ENCODE measurements at regions not wholly inside any gene's neighbourhood (a gene's known extent, or its start where the extent isn't known, plus 50 kb on each side); places are given as distances from the start of the nearest gene placed in this dataset.

DNA sequence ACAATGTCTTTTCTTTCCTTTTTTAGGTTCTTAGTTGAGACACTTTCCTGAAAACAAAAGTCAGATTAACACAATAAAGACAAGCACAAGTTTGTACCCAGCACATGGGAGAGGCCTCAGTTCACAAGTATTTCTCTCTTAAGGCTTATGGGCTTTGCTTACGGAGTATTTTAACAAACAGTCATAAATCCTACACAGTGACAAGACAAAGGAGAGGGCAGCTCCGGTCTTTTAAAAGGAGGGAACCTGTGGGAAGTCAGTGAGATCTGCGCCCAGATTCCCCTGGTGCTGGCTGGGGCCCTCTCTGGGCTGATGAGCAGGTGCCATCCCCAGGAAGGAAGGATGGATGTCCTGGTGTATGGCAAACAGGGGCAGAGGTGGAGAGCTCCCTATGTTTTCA is 398.6 kb downstream of the ACTR3B start:
- H3K27ac ChIP-seq: no peak overlapping the region
- H3K36me3 ChIP-seq: no peaks in the 10 kb centered on the region
- peaks cover 0 to 28% (median 0%) of the 10 kb centered on the region in 11 donors for H3K9me3 ChIP-seq
- H3K4me3 ChIP-seq: no peak overlapping the region
- no peaks in the 10 kb centered on the region for H3K4me1 ChIP-seq
- ATAC-seq: no peak
- peaks cover 0 to 5% (median 0%) of the 10 kb centered on the region in 7 donors for H3K27me3 ChIP-seq
- TF ChIP-seq, protein P1, sequence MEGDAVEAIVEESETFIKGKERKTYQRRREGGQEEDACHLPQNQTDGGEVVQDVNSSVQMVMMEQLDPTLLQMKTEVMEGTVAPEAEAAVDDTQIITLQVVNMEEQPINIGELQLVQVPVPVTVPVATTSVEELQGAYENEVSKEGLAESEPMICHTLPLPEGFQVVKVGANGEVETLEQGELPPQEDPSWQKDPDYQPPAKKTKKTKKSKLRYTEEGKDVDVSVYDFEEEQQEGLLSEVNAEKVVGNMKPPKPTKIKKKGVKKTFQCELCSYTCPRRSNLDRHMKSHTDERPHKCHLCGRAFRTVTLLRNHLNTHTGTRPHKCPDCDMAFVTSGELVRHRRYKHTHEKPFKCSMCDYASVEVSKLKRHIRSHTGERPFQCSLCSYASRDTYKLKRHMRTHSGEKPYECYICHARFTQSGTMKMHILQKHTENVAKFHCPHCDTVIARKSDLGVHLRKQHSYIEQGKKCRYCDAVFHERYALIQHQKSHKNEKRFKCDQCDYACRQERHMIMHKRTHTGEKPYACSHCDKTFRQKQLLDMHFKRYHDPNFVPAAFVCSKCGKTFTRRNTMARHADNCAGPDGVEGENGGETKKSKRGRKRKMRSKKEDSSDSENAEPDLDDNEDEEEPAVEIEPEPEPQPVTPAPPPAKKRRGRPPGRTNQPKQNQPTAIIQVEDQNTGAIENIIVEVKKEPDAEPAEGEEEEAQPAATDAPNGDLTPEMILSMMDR (IDR thresholded peaks at IDR 0.05): no peak
- intact Hi-C loops (cut with DNase I): no loop called here
- WGBS, 2 donors: 67 to 69% methylated on average over 3 of the region's 3 CpGs
- no peak for DNase-seq

- ATAC-seq: no peak
- TF ChIP-seq, protein P1 (IDR thresholded peaks at IDR 0.05): no peak
- no peaks in the 10 kb centered on the region for H3K27me3 ChIP-seq
- peaks cover 0 to 43% (median 26%) of the 10 kb centered on the region in 11 donors for H3K9me3 ChIP-seq
- WGBS, 2 donors: 84% methylated on average over 4 of the region's 4 CpGs
- H3K36me3 ChIP-seq: no peaks in the 10 kb centered on the region
- no peak for DNase-seq
- H3K4me1 ChIP-seq: no peaks in the 10 kb centered on the region
- H3K4me3 ChIP-seq: no peak overlapping the region
- intact Hi-C loops (cut with DNase I): no loop called here
- H3K27ac ChIP-seq: no peak overlapping the region
These were observed 410.7 kb downstream of the ACTR3B start for GRCh38 chr7:153170287-153170686.

DNA sequence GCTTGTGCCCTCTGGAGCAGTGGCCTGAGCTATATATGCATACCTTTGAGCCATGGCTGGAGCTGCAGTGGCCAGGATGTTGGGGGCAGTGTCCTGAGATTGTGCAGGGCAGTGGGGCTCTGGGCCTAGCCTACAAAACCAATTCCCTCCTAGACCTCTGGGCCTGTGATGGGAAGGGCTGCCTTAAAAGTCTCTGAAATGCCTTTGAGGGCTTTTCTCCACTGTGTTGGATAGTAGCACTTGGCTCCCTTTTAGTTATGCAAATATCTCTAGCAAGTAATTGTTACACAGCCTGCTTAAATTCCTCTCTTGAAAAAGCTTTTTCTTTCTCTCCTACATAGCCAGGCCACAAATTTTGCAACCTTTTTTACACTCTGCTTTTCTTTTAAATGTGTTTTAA is 426.4 kb downstream of the ACTR3B start:
- no peaks in the 10 kb centered on the region for H3K36me3 ChIP-seq
- no peak overlapping the region for H3K4me3 ChIP-seq
- DNase-seq (no peak), ATAC-seq (no peak)
- TF ChIP-seq, protein P1 (IDR thresholded peaks at IDR 0.05): no peak
- intact Hi-C loops (cut with DNase I): no loop called here
- H3K9me3 ChIP-seq: no peaks in the 10 kb centered on the region
- H3K4me1 ChIP-seq: no peaks in the 10 kb centered on the region
- no peak overlapping the region for H3K27ac ChIP-seq
- peaks cover 0 to 7% (median 0%) of the 10 kb centered on the region in 7 donors for H3K27me3 ChIP-seq

GRCh38 chr7:153188161-153188560 is 428.6 kb downstream of the ACTR3B start:
- Histone ChIP-seq H3K4me1 (no peaks in the 10 kb centered on the region), H3K4me3 (no peak overlapping the region), H3K36me3 (no peaks in the 10 kb centered on the region), H3K27ac (no peak overlapping the region), H3K9me3 (no peaks in the 10 kb centered on the region), H3K27me3 (peaks cover 0 to 7% (median 0%) of the 10 kb centered on the region in 7 donors)
- intact Hi-C loops (cut with DNase I): no loop called here
- WGBS, 2 donors: 50 to 56% methylated on average over 3 of the region's 3 CpGs
- no peak for ATAC-seq
- no peak for DNase-seq
- TF ChIP-seq, protein P1 (IDR thresholded peaks at IDR 0.05): no peak

Measured in heart right ventricle (tissue), 16 donors.